Effector CD4-positive, alpha-beta T cell (primary cell): ENCODE measurements at regions not wholly inside any gene's neighbourhood (a gene's known extent, or its start where the extent isn't known, plus 50 kb on each side); places are given as distances from the start of the nearest gene placed in this dataset.

Source experiments
- DNase-seq: peaks from one replicate; pipeline ENCODE4 v3.0.0-alpha.2; 2020

- DNase-seq, result no peak
These were observed 404.7 kb downstream of the LMO4 start for GRCh38 chr1:87733386-87733785.

GRCh38 chr1:87735750-87736149, 407.1 kb downstream of the LMO4 start:
- no peak for DNase-seq

- DNase-seq, result no peak
These were observed 410.5 kb downstream of the LMO4 start for GRCh38 chr1:87739141-87739540.

- no peak for DNase-seq
These were observed 411.0 kb downstream of the LMO4 start for GRCh38 chr1:87739704-87740103.

- no peak for DNase-seq
These were observed 414.6 kb downstream of the LMO4 start for GRCh38 chr1:87743256-87743655.

GRCh38 chr1:87744056-87744455, 415.4 kb downstream of the LMO4 start:
- no peak for DNase-seq

GRCh38 chr1:87744763-87745162, 416.1 kb downstream of the LMO4 start:
- DNase-seq, result no peak

GRCh38 chr1:87753366-87753765, 424.7 kb downstream of the LMO4 start:
- no peak for DNase-seq

- no peak for DNase-seq
These were observed 425.5 kb downstream of the LMO4 start for GRCh38 chr1:87754139-87754538.

- DNase-seq, result no peak
These were observed 429.0 kb downstream of the LMO4 start for GRCh38 chr1:87757676-87758075.

- no peak for DNase-seq
These were observed 430.9 kb downstream of the LMO4 start for GRCh38 chr1:87759421-87760087.

GRCh38 chr1:87760155-87760554, 431.5 kb downstream of the LMO4 start:
- DNase-seq, result no peak

GRCh38 chr1:87760654-87761053, 432.0 kb downstream of the LMO4 start:
- DNase-seq, result no peak

GRCh38 chr1:87763483-87763882, 434.8 kb downstream of the LMO4 start:
- DNase-seq, result no peak

GRCh38 chr1:87765057-87765680, 436.5 kb downstream of the LMO4 start:
- no peak for DNase-seq

GRCh38 chr1:87765681-87766070, 437.0 kb downstream of the LMO4 start:
- no peak for DNase-seq

GRCh38 chr1:87766737-87767136, 438.1 kb downstream of the LMO4 start:
- no peak for DNase-seq

- DNase-seq, result no peak
These were observed 450.2 kb downstream of the LMO4 start for GRCh38 chr1:87778896-87779295.

- DNase-seq, result no peak
These were observed 452.9 kb downstream of the LMO4 start for GRCh38 chr1:87781554-87781953.

GRCh38 chr1:87783315-87783714, 454.6 kb downstream of the LMO4 start:
- no peak for DNase-seq

- no peak for DNase-seq
These were observed 456.7 kb downstream of the LMO4 start for GRCh38 chr1:87785386-87785785.

GRCh38 chr1:87786229-87786628, 457.5 kb downstream of the LMO4 start:
- no peak for DNase-seq

GRCh38 chr1:87786861-87787545, 458.3 kb downstream of the LMO4 start:
- DNase-seq, result no peak

- no peak for DNase-seq
These were observed 458.9 kb downstream of the LMO4 start for GRCh38 chr1:87787551-87787950.
